IMR-90 (cell line): ENCODE measurements at regions not wholly inside any gene's neighbourhood (a gene's known extent, or its start where the extent isn't known, plus 50 kb on each side); places are given as distances from the start of the nearest gene placed in this dataset.

Experiments used
- BHLHE40 ChIP-seq: fragments of 150-350 bp; IDR thresholded peaks from 2 replicates; pipeline ENCODE4 v1.6.1; 2016; ENCODE audit warnings: mild to moderate bottlenecking, low read depth, low read length
- CEBPB ChIP-seq: IDR thresholded peaks from 2 replicates; pipeline ENCODE4 v1.6.1; 2012; ENCODE audit warnings: low read depth, low read length, improper control_type of control experiment
- CHD1 ChIP-seq: IDR thresholded peaks from 2 replicates; pipeline ENCODE4 v1.6.1; 2012; ENCODE audit warnings: low read depth, low read length, improper control_type of control experiment
- CTCF ChIP-seq: conservative IDR thresholded peaks from 2 replicates; pipeline ENCODE4 v1.5.1; 2012; ENCODE audit warnings: mild to moderate bottlenecking, low read depth, low read length, improper control_type of control experiment
- FOS ChIP-seq: fragments of 150-350 bp; IDR thresholded peaks from 2 replicates; pipeline ENCODE4 v1.6.1; 2016; ENCODE audit warnings: low read depth, low read length
- MAFK ChIP-seq: IDR thresholded peaks from 2 replicates; pipeline ENCODE4 v1.6.1; 2012; ENCODE audit warnings: low read depth, low read length, improper control_type of control experiment
- NFE2L2 ChIP-seq: fragments of 150-350 bp; IDR thresholded peaks from 2 replicates; pipeline ENCODE4 v1.6.1; 2016; ENCODE audit warnings: low read depth, mild to moderate bottlenecking, low read length
- POLR2A ChIP-seq: IDR thresholded peaks from 2 replicates; pipeline ENCODE4 v1.6.1; 2012; ENCODE audit warnings: mild to moderate bottlenecking, low read depth, low read length
- RAD21 ChIP-seq: IDR thresholded peaks from 2 replicates; pipeline ENCODE4 v1.6.1; 2012; ENCODE audit warnings: low read length, improper control_type of control experiment
- SMC3 ChIP-seq: fragments of 150-350 bp; IDR thresholded peaks from 2 replicates; pipeline ENCODE4 v1.6.1; 2016; ENCODE audit warnings: low read depth, mild to moderate bottlenecking, antibody characterized with exemption, low read length, moderate library complexity
- TF ChIP-seq, protein P1 (sequence below): fragments of 150-350 bp; IDR thresholded peaks from 2 replicates; pipeline ENCODE4 v1.6.1; 2017; ENCODE audit warnings: mild to moderate bottlenecking, antibody characterized with exemption, low read length, low read depth

- no peak for TF ChIP-seq CTCF
- TF ChIP-seq POLR2A: no peak
- TF ChIP-seq BHLHE40: no peak
- TF ChIP-seq NFE2L2: no peak
- no peak for TF ChIP-seq MAFK
- TF ChIP-seq SMC3: no peak
- TF ChIP-seq RAD21: no peak
- TF ChIP-seq CHD1: no peak
- TF ChIP-seq, protein P1, sequence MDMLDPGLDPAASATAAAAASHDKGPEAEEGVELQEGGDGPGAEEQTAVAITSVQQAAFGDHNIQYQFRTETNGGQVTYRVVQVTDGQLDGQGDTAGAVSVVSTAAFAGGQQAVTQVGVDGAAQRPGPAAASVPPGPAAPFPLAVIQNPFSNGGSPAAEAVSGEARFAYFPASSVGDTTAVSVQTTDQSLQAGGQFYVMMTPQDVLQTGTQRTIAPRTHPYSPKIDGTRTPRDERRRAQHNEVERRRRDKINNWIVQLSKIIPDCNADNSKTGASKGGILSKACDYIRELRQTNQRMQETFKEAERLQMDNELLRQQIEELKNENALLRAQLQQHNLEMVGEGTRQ: no peak
- no peak for TF ChIP-seq FOS
- TF ChIP-seq CEBPB: no peak
Measured at GRCh38 chr18:59839246-59839645, 60.5 kb upstream of the PMAIP1 start.
